GM12891 (cell line): ENCODE measurements at regions not wholly inside any gene's neighbourhood (a gene's known extent, or its start where the extent isn't known, plus 50 kb on each side); places are given as distances from the start of the nearest gene placed in this dataset.
"Not testable (repeated sequence)": the region's sequence is repeated elsewhere in the genome, so short reads cannot be mapped to it uniquely, and the experiment has no call there.

Experiments
- DNase-seq: peaks from one replicate; pipeline ENCODE4 v3.0.0; 2011; ENCODE audit warnings: low spot score; ENCODE audit not compliant: insufficient read length
- FAIRE-seq: peaks from 2 replicates; lab custom pipeline; 2011; peaks lifted over from hg19 to GRCh38; lab: Jason Lieb, UNC
- PAX5 ChIP-seq: IDR thresholded peaks from 2 replicates; pipeline ENCODE4 v1.6.1; 2011; ENCODE audit warnings: low read length, moderate library complexity, mild to moderate bottlenecking; ENCODE audit not compliant: insufficient read depth, severe bottlenecking
- POLR2A ChIP-seq: IDR thresholded peaks from 2 replicates; pipeline ENCODE4 v1.6.1; 2011; ENCODE audit warnings: low read depth, low read length, control low read depth
- POLR2AphosphoS5 ChIP-seq: IDR thresholded peaks from 2 replicates; pipeline ENCODE4 v1.6.1; 2011; ENCODE audit warnings: low read depth, low read length, control low read depth
- POU2F2 ChIP-seq: IDR thresholded peaks from 2 replicates; pipeline ENCODE4 v1.6.1; 2011; ENCODE audit warnings: low read depth, mild to moderate bottlenecking, control low read depth, low read length, moderate library complexity
- SPI1 ChIP-seq: IDR thresholded peaks from 2 replicates; pipeline ENCODE4 v1.6.1; 2011; ENCODE audit warnings: low read depth, low read length, control low read depth
- TAF1 ChIP-seq: IDR thresholded peaks from 2 replicates; pipeline ENCODE4 v1.6.1; 2011; ENCODE audit warnings: low read depth, low read length, control low read depth

DNA sequence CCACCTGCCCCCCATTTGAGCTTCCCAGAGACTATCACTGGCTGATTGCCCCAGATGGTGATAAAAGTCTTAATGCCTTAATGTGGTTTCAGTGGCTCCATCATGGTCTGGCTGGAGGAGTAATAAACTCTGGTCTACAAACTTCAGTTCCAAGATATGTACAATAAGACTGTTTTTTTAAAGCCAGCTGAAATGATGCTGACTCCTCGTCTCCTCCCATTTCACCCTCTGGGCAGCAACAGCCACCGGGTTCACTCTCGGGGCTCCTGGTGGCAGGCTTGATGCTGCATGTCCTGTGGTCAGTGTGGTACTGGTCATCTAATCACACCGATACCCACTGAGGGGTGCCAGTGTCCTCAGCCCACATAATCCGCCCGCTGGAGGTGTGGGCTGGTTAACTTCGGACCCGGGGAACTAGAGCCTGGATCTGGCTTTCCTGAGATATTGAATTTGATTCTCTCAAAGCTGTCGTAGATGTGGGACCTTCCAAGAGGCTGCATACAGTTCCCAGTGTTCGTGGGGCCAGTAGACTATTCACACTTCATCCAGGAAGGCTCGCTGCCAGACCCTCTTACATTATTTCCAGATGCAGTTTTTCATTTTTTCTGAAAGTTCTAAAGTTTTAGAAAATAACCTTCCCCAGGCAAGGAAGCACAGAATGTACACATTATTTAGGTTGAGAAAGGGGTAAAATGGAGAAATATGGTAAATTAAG, 95.3 kb downstream of the GALR1 start:
- DNase-seq, result no peak
- no peak for FAIRE-seq
- TF ChIP-seq POLR2A, result no peak
- no peak for TF ChIP-seq PAX5
- no peak for TF ChIP-seq SPI1
- TF ChIP-seq TAF1, result no peak
- no peak for TF ChIP-seq POU2F2
- TF ChIP-seq POLR2AphosphoS5, result no peak

DNA sequence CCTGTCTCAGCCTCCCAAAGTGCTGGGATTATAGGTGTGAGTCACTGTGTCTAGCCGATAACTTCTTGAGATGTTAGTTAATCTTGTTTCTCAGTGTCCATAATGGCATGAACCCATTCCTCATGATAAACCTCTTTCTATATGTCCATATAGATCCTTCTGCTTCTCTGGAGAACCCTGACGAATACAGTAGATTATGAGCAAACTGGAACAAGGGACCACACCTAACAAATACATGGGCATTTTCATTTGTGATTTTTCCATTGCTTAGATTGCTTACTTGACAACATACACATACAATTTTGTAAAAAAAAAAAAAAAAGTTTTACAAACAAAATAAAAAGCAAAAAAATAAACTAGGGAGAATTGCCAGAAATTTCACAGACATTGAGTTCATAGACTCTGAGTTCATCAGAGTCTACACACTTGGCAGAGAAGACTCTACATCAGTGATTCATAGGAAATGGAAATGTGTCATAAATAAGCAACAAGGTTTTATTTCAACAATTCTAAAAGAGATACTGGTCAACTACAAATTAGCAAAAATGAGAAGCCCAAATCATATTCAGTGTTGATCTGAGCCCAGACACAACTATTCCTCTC, 96.7 kb downstream of the GALR1 start:
- DNase-seq (no peak), FAIRE-seq (no peak)
- TF ChIP-seq POLR2A, result no peak
- no peak for TF ChIP-seq PAX5
- no peak for TF ChIP-seq SPI1

DNA sequence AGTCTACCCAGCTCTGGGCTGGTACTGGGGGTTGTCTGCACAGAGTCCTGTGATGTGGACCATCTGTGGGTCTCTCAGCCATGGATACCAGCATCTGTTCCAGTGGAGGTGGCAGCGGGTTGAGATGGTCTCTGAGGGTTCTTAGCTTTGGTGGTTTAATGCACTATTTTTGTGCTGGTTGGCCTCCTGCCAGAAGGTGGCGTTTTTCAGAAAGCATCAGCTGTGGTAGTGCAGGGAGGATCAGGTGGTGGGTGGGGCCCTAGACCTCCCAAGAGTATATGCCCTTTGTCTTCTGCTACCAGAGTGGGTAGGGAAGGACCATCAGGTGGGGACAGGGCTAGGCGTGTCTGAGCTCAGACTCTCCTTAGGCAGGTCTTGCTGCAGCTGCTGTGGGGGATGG, 103.7 kb downstream of the GALR1 start:
- not testable (repeated sequence) for FAIRE-seq, DNase-seq

DNA sequence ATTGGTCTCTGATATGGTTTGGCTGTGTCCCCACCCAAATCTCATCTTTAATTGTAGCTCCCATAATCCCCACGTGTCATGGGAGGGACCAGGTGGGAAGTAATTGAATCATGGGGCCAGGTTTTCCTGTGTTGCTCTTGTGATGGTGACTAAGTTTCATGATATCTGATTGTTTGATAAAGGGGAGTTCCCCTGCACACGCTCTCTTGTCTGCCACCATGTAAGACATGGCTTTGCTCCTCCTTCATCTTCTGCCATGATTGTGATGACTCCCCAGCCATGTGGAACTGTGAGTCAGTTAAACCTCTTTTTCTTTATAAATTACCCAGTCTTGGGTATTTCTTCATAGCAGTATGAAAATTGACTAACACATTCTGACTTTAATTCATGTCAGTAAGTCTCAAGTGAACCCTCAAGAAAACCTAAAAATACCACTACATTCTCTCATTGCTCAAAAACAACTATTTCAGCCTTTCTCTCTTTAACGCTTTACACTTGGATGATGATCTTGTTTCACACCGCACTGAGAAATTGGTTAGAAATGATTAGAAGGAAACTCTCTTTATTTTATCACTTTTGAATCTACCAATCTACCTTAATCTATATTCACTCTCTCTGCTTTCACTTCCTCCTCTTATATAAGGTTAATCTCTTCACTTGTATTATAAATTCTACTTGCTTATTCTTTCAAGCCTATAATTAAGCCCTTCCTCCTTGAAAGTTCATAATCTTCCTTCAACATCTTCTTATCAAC, 110.1 kb downstream of the GALR1 start:
- DNase-seq (no peak), FAIRE-seq (no peak)
- no peak for TF ChIP-seq SPI1
- TF ChIP-seq POLR2A, result no peak
- TF ChIP-seq POU2F2, result no peak
- no peak for TF ChIP-seq POLR2AphosphoS5
- no peak for TF ChIP-seq PAX5
- TF ChIP-seq TAF1, result no peak

DNA sequence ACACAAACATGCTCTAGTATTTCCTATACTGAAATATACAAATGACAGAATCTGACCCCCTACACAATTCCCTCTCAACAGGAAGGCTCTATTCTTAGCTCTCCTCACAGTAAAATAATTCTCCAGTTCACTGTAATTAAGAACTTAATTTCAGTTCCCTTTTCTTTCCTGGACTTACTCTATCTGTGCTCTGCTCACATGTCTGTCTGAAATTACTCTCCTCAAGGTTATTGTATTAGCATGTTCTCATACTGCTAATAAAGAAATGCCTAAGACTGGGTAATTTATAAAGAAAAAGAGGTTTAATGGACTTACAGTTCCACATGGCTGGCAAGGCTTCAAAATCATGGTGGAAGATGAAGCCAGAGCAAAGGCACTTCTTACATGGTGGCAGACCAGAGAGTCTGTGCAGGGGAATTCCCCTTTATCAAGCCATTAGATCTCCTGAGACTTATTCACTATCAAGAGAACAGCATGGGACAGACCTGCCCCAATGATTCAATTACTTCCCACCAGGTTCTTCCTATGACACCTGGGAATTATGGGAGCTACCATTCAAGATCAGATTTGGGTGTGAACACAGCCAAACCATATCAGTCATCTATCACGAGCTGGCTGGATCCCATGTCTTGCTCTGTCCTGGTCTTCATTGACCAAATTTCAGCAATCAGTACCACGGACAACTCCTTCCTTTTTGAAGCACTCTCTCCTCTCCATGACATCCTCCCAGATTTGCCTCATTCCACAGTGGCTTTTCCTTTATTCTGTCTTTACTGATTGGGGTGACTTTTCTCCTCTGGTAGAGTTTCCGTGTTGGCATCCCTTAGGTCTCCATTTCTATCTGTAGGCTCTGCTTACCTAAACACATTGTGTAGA, 110.9 kb downstream of the GALR1 start:
- DNase-seq (no peak), FAIRE-seq (no peak)
- peak; percentile 60 for TF ChIP-seq SPI1
- TF ChIP-seq PAX5, result no peak

DNA sequence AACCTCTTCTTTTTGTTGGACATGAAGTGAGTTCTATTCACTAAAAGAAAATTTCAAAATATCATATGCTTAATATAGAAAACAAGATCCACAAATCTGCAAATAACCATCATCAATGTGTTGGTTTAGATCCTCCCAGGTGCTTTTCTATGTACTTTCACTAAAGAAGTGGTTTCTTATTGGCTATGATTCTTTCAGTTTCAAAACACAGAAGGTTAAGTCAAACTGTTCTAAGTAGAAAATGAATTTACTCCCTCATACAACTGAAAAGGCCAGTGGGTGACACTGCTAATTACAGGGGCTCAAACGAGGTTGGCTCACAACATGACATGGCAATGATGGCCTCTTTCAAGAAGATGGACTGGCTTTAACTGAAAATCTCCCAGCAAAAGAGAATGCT, 111.7 kb downstream of the GALR1 start:
- FAIRE-seq, result no peak
- no peak for DNase-seq
- TF ChIP-seq SPI1 (no peak), TAF1 (no peak), POLR2AphosphoS5 (no peak), POU2F2 (no peak), POLR2A (no peak), PAX5 (no peak)

DNA sequence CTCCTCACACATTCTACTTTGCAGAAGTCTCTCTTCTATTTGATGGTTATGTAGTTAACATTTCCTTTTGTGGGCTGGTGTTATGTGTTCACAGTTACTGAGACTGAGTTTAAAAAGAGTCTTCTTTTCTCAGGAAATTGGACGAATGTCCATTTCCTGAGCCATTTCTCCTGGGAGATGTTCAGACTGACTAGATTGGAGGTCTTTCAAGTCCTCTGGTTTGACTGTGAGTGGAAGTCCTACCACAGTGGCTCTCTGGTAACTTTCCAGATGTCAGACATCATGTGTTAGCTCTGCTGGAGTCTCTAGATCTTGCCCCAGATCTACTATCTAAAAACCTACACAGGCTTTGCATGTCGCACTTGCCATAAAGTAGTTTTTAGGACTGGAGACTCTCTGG, 116.0 kb downstream of the GALR1 start:
- FAIRE-seq, result no peak

DNA sequence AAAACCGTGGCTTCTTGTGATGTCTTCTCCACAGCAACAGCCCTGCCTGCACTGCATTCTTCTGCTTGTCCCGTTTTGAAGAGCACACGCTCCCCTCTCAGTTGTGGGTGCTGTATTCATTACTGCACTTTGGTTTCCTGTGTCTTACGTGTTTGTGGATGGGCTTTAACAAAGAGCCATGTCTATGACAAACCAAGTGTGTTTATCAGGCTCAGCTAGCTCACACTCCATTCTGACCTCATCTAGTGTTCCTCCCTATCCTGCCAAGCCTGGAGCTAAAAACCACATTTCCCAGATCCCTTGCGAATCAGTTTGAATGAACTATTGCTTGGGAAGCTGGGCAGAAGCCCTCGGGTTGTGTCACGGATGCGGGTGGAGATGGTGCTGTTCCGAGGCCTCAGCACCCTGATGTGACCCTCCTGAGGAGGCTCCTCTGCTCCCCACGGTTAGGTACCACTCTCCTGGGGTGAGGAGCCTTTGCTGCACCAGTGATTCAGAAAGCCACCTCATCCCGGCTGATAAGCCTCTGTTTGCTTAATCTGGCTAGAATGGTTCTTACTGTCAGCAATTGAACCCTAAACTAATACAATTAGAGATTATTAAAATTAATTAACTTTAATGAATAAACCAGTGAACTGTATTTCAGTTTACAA, 116.5 kb downstream of the GALR1 start:
- TF ChIP-seq PAX5 (no peak), SPI1 (no peak), TAF1 (no peak), POLR2AphosphoS5 (no peak), POU2F2 (no peak), POLR2A (no peak)
- no peak for FAIRE-seq
- DNase-seq, result no peak

More for the DNA sequence above, 116.0 kb downstream of the GALR1 start:
- TF ChIP-seq TAF1 (no peak), POU2F2 (no peak), POLR2A (no peak), POLR2AphosphoS5 (no peak), PAX5 (no peak), SPI1 (no peak)
- DNase-seq, result no peak
